ENCODE measurements at regions not wholly inside any gene's neighbourhood (a gene's known extent, or its start where the extent isn't known, plus 50 kb on each side); places are given as distances from the start of the nearest gene placed in this dataset.

GRCh38 chr20:30484009-30484748, 773.3 kb upstream of the DEFB115 start:
- no peak for DNase-seq (ENCODE audit: low read depth in 1 of 2, low spot score in 1 of 2)
- Histone ChIP-seq H3K27me3 (ENCODE audit: insufficient read depth, poor library complexity, severe bottlenecking) (no peaks in the 10 kb centered on the region), H3K27ac (replicated peaks) (no peak overlapping the region), H3K4me3 (replicated peaks; ENCODE audit: insufficient read depth, low read length) (no peak overlapping the region)
- TF ChIP-seq CTCF (IDR thresholded peaks at IDR 0.05; ENCODE audit: insufficient read depth, low read length): no peak
- no peak for TF ChIP-seq GABPA (IDR thresholded peaks at IDR 0.05; ENCODE audit: low read depth)
- TF ChIP-seq REST (IDR thresholded peaks at IDR 0.05; ENCODE audit: insufficient replicate concordance, low read depth): no peak
- no peak for TF ChIP-seq SPI1 (IDR thresholded peaks at IDR 0.05; ENCODE audit: borderline replicate concordance, low read depth)
- TF ChIP-seq POLR2AphosphoS5 (IDR thresholded peaks at IDR 0.05; ENCODE audit: low read depth): no peak

GRCh38 chr20:30484749-30485070, 772.8 kb upstream of the DEFB115 start:
- TF ChIP-seq SPI1 (IDR thresholded peaks at IDR 0.05; ENCODE audit: borderline replicate concordance, low read depth): no peak
- TF ChIP-seq REST (IDR thresholded peaks at IDR 0.05; ENCODE audit: insufficient replicate concordance, low read depth): no peak
- no peak for TF ChIP-seq POLR2AphosphoS5 (IDR thresholded peaks at IDR 0.05; ENCODE audit: low read depth)
- no peak for TF ChIP-seq GABPA (IDR thresholded peaks at IDR 0.05; ENCODE audit: low read depth)
- TF ChIP-seq CTCF (IDR thresholded peaks at IDR 0.05; ENCODE audit: insufficient read depth, low read length): no peak
- Histone ChIP-seq H3K27ac (replicated peaks) (no peak overlapping the region), H3K27me3 (ENCODE audit: insufficient read depth, poor library complexity, severe bottlenecking) (no peaks in the 10 kb centered on the region), H3K4me3 (replicated peaks; ENCODE audit: insufficient read depth, low read length) (no peak overlapping the region)
- DNase-seq (ENCODE audit: low read depth in 1 of 2, low spot score in 1 of 2): no peak

GRCh38 chr20:30485331-30486102, 771.9 kb upstream of the DEFB115 start:
- TF ChIP-seq REST (IDR thresholded peaks at IDR 0.05; ENCODE audit: insufficient replicate concordance, low read depth) (no peak), GABPA (IDR thresholded peaks at IDR 0.05; ENCODE audit: low read depth) (no peak), CTCF (IDR thresholded peaks at IDR 0.05; ENCODE audit: insufficient read depth, low read length) (no peak), SPI1 (IDR thresholded peaks at IDR 0.05; ENCODE audit: borderline replicate concordance, low read depth) (no peak), POLR2AphosphoS5 (IDR thresholded peaks at IDR 0.05; ENCODE audit: low read depth) (no peak)
- no peaks in the 10 kb centered on the region for H3K27me3 ChIP-seq (ENCODE audit: insufficient read depth, poor library complexity, severe bottlenecking)
- no peak overlapping the region for H3K4me3 ChIP-seq (replicated peaks; ENCODE audit: insufficient read depth, low read length)
- no peak overlapping the region for H3K27ac ChIP-seq (replicated peaks)
- DNase-seq (ENCODE audit: low read depth in 1 of 2, low spot score in 1 of 2): no peak

All from HL-60 (cell line).